Nephron (organoid): ENCODE measurements at regions not wholly inside any gene's neighbourhood (a gene's known extent, or its start where the extent isn't known, plus 50 kb on each side); places are given as distances from the start of the nearest gene placed in this dataset.

Experiments used
- H3K27ac Mint-ChIP-seq, 3 experiments: 2 replicates each; pipeline ENCODE4 v1.8.0; 2020; ENCODE audit warnings: mixed read lengths in 3 of 3, mild to moderate bottlenecking in 2 of 3, moderate library complexity in 1 of 3
- H3K27me3 Mint-ChIP-seq: 2 replicates; pipeline ENCODE4 v1.8.0; 2021; ENCODE audit warnings: low read depth, mild to moderate bottlenecking, moderate library complexity, mixed read lengths
- H3K36me3 Mint-ChIP-seq: 2 replicates; pipeline ENCODE4 v1.8.0; 2020; ENCODE audit warnings: low read depth, mixed read lengths
- H3K4me1 Mint-ChIP-seq: 2 replicates; pipeline ENCODE4 v1.8.0; 2020; ENCODE audit warnings: mixed read lengths
- H3K4me3 Mint-ChIP-seq, 3 experiments: 2 replicates each; pipeline ENCODE4 v1.8.0; 2020; ENCODE audit warnings: mild to moderate bottlenecking in 3 of 3, mixed read lengths in 3 of 3, moderate library complexity in 2 of 3
- H3K9me3 Mint-ChIP-seq: 2 replicates; pipeline ENCODE4 v1.8.0; 2020; ENCODE audit warnings: mixed read lengths
- CTCF ChIP-seq, 3 experiments: fragments of 200-600 bp; sonication (generic); IDR thresholded peaks; one replicate each; pipeline ENCODE4 v1.5.0; 2021; ENCODE audit warnings: antibody characterized with exemption in 3 of 3; ENCODE audit not compliant: unreplicated experiment in 3 of 3

DNA sequence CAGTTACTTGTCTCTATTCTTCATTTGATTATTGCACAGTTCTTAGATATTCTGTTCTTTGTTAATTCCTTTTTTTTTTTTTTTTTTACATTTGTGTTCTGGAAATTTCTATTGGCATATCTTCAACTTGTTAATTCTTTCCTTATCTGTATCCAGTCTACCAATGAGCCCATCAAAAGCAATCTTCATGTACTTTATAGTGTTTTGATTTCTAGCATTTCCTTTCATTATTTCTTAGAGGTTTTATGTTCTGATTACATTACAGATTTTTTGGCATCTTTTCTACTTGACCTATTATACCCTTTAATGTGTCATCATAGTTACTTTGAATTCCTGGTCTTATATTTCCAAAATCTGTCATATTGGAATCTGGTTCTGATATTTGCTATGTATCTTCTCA, 2194.8 kb downstream of the PCDH9 start:
- peaks cover 3% of the 10 kb centered on the region for H3K9me3 Mint-ChIP-seq
- H3K4me1 Mint-ChIP-seq, result no peaks in the 10 kb centered on the region
- H3K36me3 Mint-ChIP-seq, result no peaks in the 10 kb centered on the region
- H3K27ac Mint-ChIP-seq, result no peak overlapping the region
- no peak overlapping the region for H3K4me3 Mint-ChIP-seq
- H3K27me3 Mint-ChIP-seq, result no peaks in the 10 kb centered on the region
- no peak for TF ChIP-seq CTCF (IDR thresholded peaks at IDR 0.05; ENCODE audit: unreplicated experiment in 3 of 3)

DNA sequence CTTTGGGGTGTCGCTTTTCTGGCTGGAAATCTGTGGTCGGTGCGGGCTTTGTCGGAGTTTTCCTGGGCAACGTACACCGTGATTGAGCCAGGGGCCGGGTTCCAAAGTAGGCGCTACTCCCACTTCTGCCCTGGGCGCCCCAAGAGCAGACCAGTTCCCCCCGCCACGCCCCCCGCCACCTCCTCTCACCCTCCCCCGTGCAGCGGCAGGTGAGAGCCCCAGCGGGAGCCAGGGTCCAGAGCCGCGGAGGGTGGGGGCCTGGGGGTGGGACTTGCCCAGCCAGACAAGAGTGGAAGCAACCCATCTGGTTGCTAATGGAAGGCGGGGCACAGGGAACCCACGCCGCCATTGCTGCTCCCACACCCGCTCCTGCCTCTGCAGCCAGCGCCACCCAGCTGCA, 2195.9 kb downstream of the PCDH9 start:
- no peak overlapping the region for H3K27ac Mint-ChIP-seq
- no peaks in the 10 kb centered on the region for H3K4me1 Mint-ChIP-seq
- no peaks in the 10 kb centered on the region for H3K36me3 Mint-ChIP-seq
- no peak for TF ChIP-seq CTCF (IDR thresholded peaks at IDR 0.05; ENCODE audit: unreplicated experiment in 3 of 3)
- H3K9me3 Mint-ChIP-seq, result peaks cover 3% of the 10 kb centered on the region
- no peak overlapping the region for H3K4me3 Mint-ChIP-seq
- H3K27me3 Mint-ChIP-seq, result no peaks in the 10 kb centered on the region

DNA sequence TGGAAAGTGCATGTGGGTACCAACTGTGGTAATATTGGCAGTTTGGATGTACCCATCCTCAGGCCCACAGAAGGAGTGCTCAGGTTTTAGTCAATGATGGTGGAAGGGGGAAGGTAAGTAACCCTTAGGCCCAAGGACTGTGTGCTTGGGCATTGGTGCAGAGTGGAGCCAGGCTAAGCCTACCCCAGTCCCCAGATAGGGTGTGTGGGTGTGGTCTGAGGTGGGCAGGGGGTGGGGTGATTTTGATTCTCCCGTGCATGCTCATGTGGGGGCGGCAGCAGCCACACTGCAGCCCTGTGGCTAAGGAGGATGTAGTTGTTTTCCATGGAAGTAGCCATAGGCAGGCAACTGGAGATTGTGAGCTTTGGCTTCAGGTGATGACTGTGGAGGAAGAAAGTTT, 2197.3 kb downstream of the PCDH9 start:
- TF ChIP-seq CTCF (IDR thresholded peaks at IDR 0.05; ENCODE audit: unreplicated experiment in 3 of 3), result no peak
- no peak overlapping the region for H3K4me3 Mint-ChIP-seq
- no peaks in the 10 kb centered on the region for H3K4me1 Mint-ChIP-seq
- H3K9me3 Mint-ChIP-seq, result peaks cover 3% of the 10 kb centered on the region
- no peak overlapping the region for H3K27ac Mint-ChIP-seq
- no peaks in the 10 kb centered on the region for H3K27me3 Mint-ChIP-seq
- H3K36me3 Mint-ChIP-seq, result no peaks in the 10 kb centered on the region

DNA sequence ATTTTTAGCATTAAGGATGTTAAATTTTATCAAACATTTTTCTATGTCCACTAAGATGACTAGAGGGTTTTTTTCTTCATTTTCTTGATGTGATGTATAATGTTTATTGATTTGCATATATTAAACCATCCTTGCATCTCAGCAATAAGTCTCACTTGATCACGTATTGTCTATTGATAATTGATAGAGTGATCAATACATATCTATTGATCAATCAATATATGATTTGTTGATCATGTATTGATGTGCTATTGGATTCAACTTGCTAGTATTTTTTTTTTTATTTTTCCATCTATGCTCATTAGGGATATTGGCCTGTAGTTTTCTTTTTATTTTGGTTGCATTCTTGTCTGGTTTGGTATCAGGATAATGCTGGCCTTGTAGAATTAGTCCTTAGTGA, 2202.0 kb downstream of the PCDH9 start:
- TF ChIP-seq CTCF (IDR thresholded peaks at IDR 0.05; ENCODE audit: unreplicated experiment in 3 of 3), result no peak
- Mint-ChIP-seq H3K36me3 (no peaks in the 10 kb centered on the region), H3K4me1 (no peaks in the 10 kb centered on the region), H3K4me3 (no peak overlapping the region), H3K27ac (no peak overlapping the region), H3K9me3 (peaks cover 6% of the 10 kb centered on the region), H3K27me3 (no peaks in the 10 kb centered on the region)

GRCh38 chr13:65026505-65026904, 2203.6 kb downstream of the PCDH9 start:
- Mint-ChIP-seq H3K27me3 (no peaks in the 10 kb centered on the region), H3K4me1 (no peaks in the 10 kb centered on the region), H3K36me3 (no peaks in the 10 kb centered on the region), H3K9me3 (peaks cover 15% of the 10 kb centered on the region), H3K4me3 (no peak overlapping the region), H3K27ac (no peak overlapping the region)
- TF ChIP-seq CTCF (IDR thresholded peaks at IDR 0.05; ENCODE audit: unreplicated experiment in 3 of 3), result no peak

DNA sequence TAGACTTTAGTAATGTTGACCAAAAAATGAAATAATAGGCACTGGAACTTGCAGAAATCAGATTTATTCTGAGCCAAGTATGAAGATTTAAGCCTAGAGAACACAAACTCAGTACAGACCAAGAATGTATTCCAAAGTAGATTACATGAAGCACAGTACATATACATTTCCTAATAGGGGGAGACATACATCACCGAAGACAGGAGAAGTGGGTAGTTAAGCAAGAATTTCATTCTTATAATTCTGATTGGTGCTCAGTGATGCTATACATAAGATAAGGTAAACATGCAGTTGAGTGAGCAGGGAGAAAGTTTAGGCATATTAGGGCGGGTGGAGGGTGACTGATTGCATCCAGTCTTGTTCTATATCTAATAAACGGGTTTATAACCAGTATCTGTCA, 2218.8 kb downstream of the PCDH9 start:
- TF ChIP-seq CTCF (IDR thresholded peaks at IDR 0.05; ENCODE audit: unreplicated experiment in 3 of 3), result no peak
- Mint-ChIP-seq H3K27me3 (no peaks in the 10 kb centered on the region), H3K9me3 (no peaks in the 10 kb centered on the region), H3K4me3 (no peak overlapping the region), H3K4me1 (no peaks in the 10 kb centered on the region), H3K27ac (no peak overlapping the region), H3K36me3 (no peaks in the 10 kb centered on the region)
